ENCODE measurements at regions not wholly inside any gene's neighbourhood (a gene's known extent, or its start where the extent isn't known, plus 50 kb on each side); places are given as distances from the start of the nearest gene placed in this dataset.

DNA sequence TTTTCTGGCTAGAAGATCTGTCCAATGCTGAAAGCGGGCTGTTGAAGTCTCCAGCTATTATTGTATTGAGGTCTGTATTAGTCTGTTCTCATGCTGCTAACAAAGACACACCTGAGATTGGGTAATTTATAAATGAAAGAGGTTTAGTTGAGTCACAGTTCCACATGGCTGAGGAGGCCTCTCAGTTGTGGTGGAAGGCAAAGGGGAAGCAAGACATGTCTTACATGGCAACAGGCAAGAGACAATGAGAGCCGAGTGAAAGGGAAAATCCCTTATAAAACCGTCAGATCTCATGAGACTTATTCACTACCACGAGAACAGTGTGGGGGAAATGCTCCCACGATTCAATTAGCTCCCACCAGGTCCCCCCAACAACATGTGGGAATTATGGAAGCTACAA lies 980.4 kb downstream of the SLITRK5 start:
- TF ChIP-seq TCF7L2 (IDR thresholded peaks at IDR 0.05; ENCODE audit: borderline replicate concordance, low read depth, low read length): no peak
- no peak for TF ChIP-seq ZFP69B (tag by site-specific recombination; IDR thresholded peaks at IDR 0.05)
- no peak for TF ChIP-seq ZNF140 (tag by site-specific recombination; IDR thresholded peaks at IDR 0.05)
- TF ChIP-seq, protein P1, sequence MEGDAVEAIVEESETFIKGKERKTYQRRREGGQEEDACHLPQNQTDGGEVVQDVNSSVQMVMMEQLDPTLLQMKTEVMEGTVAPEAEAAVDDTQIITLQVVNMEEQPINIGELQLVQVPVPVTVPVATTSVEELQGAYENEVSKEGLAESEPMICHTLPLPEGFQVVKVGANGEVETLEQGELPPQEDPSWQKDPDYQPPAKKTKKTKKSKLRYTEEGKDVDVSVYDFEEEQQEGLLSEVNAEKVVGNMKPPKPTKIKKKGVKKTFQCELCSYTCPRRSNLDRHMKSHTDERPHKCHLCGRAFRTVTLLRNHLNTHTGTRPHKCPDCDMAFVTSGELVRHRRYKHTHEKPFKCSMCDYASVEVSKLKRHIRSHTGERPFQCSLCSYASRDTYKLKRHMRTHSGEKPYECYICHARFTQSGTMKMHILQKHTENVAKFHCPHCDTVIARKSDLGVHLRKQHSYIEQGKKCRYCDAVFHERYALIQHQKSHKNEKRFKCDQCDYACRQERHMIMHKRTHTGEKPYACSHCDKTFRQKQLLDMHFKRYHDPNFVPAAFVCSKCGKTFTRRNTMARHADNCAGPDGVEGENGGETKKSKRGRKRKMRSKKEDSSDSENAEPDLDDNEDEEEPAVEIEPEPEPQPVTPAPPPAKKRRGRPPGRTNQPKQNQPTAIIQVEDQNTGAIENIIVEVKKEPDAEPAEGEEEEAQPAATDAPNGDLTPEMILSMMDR (tag by site-specific recombination; IDR thresholded peaks at IDR 0.05): no peak
- no peak for TF ChIP-seq ZNF274 (IDR thresholded peaks at IDR 0.05; ENCODE audit: low read length)
- no peak for TF ChIP-seq ZNF274 (tag by site-specific recombination; IDR thresholded peaks at IDR 0.05; ENCODE audit: borderline replicate concordance)
- TF ChIP-seq ZBTB1 (tag by site-specific recombination; IDR thresholded peaks at IDR 0.05): no peak
- TF ChIP-seq, protein P2, sequence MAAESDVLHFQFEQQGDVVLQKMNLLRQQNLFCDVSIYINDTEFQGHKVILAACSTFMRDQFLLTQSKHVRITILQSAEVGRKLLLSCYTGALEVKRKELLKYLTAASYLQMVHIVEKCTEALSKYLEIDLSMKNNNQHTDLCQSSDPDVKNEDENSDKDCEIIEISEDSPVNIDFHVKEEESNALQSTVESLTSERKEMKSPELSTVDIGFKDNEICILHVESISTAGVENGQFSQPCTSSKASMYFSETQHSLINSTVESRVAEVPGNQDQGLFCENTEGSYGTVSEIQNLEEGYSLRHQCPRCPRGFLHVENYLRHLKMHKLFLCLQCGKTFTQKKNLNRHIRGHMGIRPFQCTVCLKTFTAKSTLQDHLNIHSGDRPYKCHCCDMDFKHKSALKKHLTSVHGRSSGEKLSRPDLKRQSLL (tag by site-specific recombination; IDR thresholded peaks at IDR 0.05): no peak
- TF ChIP-seq ZNF768 (tag by site-specific recombination; IDR thresholded peaks at IDR 0.05): no peak
- TF ChIP-seq ZNF792 (tag by site-specific recombination; IDR thresholded peaks at IDR 0.05): no peak
- TF ChIP-seq KLF1 (tag by site-specific recombination; IDR thresholded peaks at IDR 0.05): no peak
- no peak for TF ChIP-seq MZF1 (tag by site-specific recombination; IDR thresholded peaks at IDR 0.05; ENCODE audit: borderline replicate concordance)
- TF ChIP-seq, protein P3, sequence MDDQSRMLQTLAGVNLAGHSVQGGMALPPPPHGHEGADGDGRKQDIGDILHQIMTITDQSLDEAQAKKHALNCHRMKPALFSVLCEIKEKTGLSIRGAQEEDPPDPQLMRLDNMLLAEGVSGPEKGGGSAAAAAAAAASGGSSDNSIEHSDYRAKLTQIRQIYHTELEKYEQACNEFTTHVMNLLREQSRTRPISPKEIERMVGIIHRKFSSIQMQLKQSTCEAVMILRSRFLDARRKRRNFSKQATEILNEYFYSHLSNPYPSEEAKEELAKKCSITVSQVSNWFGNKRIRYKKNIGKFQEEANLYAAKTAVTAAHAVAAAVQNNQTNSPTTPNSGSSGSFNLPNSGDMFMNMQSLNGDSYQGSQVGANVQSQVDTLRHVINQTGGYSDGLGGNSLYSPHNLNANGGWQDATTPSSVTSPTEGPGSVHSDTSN (CRISPR knock-in tag; IDR thresholded peaks at IDR 0.05): no peak
- no peak for TF ChIP-seq MEIS1 (CRISPR knock-in tag; IDR thresholded peaks at IDR 0.05; ENCODE audit: borderline replicate concordance)

Data from HEK293 (cell line).